ENCODE measurements at regions not wholly inside any gene's neighbourhood (a gene's known extent, or its start where the extent isn't known, plus 50 kb on each side); places are given as distances from the start of the nearest gene placed in this dataset.

GRCh38 chr18:61273533-61273932 lies 59.7 kb upstream of the CDH20 start:
- TF ChIP-seq, protein P1, sequence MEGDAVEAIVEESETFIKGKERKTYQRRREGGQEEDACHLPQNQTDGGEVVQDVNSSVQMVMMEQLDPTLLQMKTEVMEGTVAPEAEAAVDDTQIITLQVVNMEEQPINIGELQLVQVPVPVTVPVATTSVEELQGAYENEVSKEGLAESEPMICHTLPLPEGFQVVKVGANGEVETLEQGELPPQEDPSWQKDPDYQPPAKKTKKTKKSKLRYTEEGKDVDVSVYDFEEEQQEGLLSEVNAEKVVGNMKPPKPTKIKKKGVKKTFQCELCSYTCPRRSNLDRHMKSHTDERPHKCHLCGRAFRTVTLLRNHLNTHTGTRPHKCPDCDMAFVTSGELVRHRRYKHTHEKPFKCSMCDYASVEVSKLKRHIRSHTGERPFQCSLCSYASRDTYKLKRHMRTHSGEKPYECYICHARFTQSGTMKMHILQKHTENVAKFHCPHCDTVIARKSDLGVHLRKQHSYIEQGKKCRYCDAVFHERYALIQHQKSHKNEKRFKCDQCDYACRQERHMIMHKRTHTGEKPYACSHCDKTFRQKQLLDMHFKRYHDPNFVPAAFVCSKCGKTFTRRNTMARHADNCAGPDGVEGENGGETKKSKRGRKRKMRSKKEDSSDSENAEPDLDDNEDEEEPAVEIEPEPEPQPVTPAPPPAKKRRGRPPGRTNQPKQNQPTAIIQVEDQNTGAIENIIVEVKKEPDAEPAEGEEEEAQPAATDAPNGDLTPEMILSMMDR (IDR thresholded peaks at IDR 0.05), result no peak
- TF ChIP-seq POLR2A (IDR thresholded peaks at IDR 0.05), result no peak
